Gastrocnemius medialis (tissue), 4 donors: ENCODE measurements at regions not wholly inside any gene's neighbourhood (a gene's known extent, or its start where the extent isn't known, plus 50 kb on each side); places are given as distances from the start of the nearest gene placed in this dataset.

ENCODE experiments used
- ATAC-seq, 2 donors: fragments of 150-250 bp; one replicate each; pipeline ENCODE4 v1.9.1; 2016
- DNase-seq, 2 donors: peaks; one replicate each; pipeline ENCODE4 v3.0.0-alpha.2; 2019
- H3K27ac ChIP-seq, 4 donors: fragments of 200-600 bp; sonication (generic); 1 replicate in 1 of 4; 2 replicates in 3 of 4; pipeline ENCODE4 v1.5.1; 2016 to 2018; ENCODE audit warnings: mild to moderate bottlenecking in 2 of 4, moderate library complexity in 1 of 4
- H3K27me3 ChIP-seq, 3 donors: fragments of 200-600 bp; sonication (generic) in 2 of 3; 1 replicate in 1 of 3; 2 replicates in 2 of 3; pipeline versions ENCODE4 v1.5.1 to v1.6.0; 2016 to 2019; ENCODE audit warnings: mild to moderate bottlenecking in 1 of 3, moderate library complexity in 1 of 3
- H3K36me3 ChIP-seq, 2 donors: fragments of 200-600 bp; sonication (generic) in 1 of 2; one replicate each; pipeline ENCODE4 v1.5.1; 2017 to 2018
- H3K4me1 ChIP-seq, 2 donors: fragments of 200-600 bp; sonication (generic) in 1 of 2; one replicate each; pipeline ENCODE4 v1.5.1; 2016 to 2017; ENCODE audit warnings: mild to moderate bottlenecking in 2 of 2
- H3K4me3 ChIP-seq, 4 donors: fragments of 200-600 bp; sonication (generic) in 3 of 4; 1 replicate in 1 of 4; 2 replicates in 3 of 4; pipeline ENCODE4 v1.5.1; 2016 to 2019; ENCODE audit warnings: mild to moderate bottlenecking in 2 of 4
- H3K9me3 ChIP-seq, 3 donors: fragments of 200-600 bp; sonication (generic) in 2 of 3; 1 replicate in 1 of 3; 2 replicates in 2 of 3; pipeline ENCODE4 v1.5.1; 2016 to 2019
- POLR2A ChIP-seq, 2 donors: fragments of 450-650 bp; IDR thresholded peaks; one replicate each; pipeline ENCODE4 v1.6.1; 2017; ENCODE audit warnings: antibody characterized with exemption in 2 of 2, mild to moderate bottlenecking in 2 of 2, moderate library complexity in 2 of 2
- in situ Hi-C, 4 donors: fragments of 200-750 bp; cut with MboI; loops; one replicate each; pipeline versions ENCODE4 v1.15.0 to v1.8.0; 2017; ENCODE audit warnings: low sequenced_read_pairs in 4 of 4
- intact Hi-C: fragments of 100-400 bp; cut with DNase I; formaldehyde crosslinking; loops from one replicate; pipeline ENCODE4 v1.15.1; 2023; ENCODE audit warnings: low total_unique reads
- TF ChIP-seq, protein P1 (sequence below), 5 experiments: fragments of 450-650 bp in 3 of 5; fragments of 200-600 bp in 2 of 5; sonication (generic) in 2 of 5; IDR thresholded peaks in 4 of 5; conservative IDR thresholded peaks in 1 of 5; 1 replicate in 4 of 5; 2 replicates in 1 of 5; pipeline ENCODE4 v1.5.1; 2016 to 2019; ENCODE audit warnings: antibody characterized with exemption in 5 of 5, mild to moderate bottlenecking in 3 of 5, moderate library complexity in 3 of 5

DNA sequence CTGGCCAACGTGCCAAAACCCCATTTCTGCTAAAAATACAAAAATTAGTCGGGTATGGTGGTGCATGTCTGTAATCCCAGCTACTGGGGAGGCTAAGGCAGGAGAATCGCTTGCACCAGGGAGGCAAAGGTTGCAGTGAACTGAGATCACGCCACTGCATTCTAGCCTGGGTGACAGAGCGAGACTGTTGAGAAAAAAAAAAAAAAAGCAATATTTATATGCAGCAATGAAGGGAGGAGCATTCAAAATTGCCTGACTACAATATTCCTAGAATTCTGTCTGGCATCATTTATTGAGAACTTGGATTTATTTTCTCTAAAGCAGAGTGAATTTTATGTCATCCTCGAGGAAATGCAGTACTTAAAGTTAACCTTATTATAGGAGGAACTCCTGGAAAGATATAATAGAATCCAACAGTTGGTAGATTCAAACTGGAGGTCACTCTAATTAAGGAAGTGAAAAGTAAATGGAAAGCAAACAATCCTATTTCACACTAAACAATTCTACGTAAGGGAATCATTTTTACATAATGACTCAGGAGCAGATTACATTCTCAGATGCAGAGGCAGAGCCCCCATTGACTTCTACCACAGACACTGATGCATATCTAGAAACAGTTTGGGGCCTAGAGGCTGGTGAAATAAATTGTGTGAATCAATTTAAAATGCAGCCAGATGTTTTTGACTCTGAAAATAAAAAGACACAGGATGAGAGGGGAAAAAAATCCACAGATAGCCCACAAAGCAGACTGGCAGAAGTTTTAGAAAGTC lies 82.1 kb upstream of the FHIT start:
- Histone ChIP-seq H3K27me3 (no peaks in the 10 kb centered on the region), H3K27ac (no peak overlapping the region), H3K9me3 (no peaks in the 10 kb centered on the region), H3K36me3 (no peaks in the 10 kb centered on the region), H3K4me1 (no peaks in the 10 kb centered on the region), H3K4me3 (no peak overlapping the region)
- no peak for ATAC-seq
- TF ChIP-seq, protein P1, sequence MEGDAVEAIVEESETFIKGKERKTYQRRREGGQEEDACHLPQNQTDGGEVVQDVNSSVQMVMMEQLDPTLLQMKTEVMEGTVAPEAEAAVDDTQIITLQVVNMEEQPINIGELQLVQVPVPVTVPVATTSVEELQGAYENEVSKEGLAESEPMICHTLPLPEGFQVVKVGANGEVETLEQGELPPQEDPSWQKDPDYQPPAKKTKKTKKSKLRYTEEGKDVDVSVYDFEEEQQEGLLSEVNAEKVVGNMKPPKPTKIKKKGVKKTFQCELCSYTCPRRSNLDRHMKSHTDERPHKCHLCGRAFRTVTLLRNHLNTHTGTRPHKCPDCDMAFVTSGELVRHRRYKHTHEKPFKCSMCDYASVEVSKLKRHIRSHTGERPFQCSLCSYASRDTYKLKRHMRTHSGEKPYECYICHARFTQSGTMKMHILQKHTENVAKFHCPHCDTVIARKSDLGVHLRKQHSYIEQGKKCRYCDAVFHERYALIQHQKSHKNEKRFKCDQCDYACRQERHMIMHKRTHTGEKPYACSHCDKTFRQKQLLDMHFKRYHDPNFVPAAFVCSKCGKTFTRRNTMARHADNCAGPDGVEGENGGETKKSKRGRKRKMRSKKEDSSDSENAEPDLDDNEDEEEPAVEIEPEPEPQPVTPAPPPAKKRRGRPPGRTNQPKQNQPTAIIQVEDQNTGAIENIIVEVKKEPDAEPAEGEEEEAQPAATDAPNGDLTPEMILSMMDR (IDR thresholded peaks at IDR 0.05 in 4 of 5, conservative IDR thresholded peaks at IDR 0.05 in 1 of 5), result no peak
- no peak for TF ChIP-seq POLR2A (IDR thresholded peaks at IDR 0.05)
- no peak for DNase-seq
- intact Hi-C loops (no loop called here), in situ Hi-C loops (no loop called here)

DNA sequence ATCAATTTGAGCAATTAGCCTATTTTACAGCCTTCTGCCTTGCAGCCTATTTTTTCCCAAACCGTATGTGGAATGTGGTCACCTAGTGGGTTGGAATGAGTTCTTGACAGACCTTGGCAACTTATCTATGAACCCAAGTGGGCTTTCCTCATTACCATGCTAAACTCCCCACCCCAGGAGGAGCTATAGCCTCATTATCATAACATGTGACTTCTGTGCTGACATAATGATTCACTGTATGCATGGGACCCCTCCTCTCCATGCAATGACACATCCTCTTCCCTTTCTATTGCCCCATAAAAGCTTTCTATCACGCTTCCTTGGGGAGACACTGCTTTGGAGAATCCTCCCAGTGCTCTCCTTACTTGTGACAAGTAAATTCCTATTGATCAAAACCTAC lies 83.5 kb upstream of the FHIT start:
- H3K4me3 ChIP-seq, result no peak overlapping the region
- TF ChIP-seq, protein P1 (IDR thresholded peaks at IDR 0.05 in 4 of 5, conservative IDR thresholded peaks at IDR 0.05 in 1 of 5), result no peak
- TF ChIP-seq POLR2A (IDR thresholded peaks at IDR 0.05), result no peak

DNA sequence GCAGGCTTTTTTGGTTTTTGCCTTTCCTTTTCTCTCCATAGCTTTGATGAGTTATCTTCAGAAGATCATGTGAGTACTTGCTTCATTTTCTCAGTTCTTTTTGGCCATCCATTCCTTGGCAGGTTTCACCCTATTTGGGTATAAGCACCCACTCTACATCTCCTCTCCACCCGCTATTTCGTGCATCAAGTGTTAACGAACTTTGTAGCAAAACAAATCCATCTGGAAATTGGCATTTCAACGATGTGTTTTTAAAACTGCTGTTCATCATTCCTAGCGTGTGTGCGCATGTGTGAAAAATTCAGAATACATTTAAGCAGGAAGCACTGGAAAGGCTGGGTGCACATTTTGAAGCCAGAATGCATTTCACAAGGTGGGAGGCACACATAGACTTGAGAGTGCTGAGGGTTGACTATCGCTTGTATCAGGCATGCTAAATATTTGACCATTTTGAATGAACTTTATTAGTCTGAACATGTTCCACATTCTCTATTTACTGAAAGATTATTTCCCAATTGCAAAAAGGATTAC lies 89.7 kb upstream of the FHIT start:
- TF ChIP-seq POLR2A (IDR thresholded peaks at IDR 0.05), result no peak
- TF ChIP-seq, protein P1 (IDR thresholded peaks at IDR 0.05 in 4 of 5, conservative IDR thresholded peaks at IDR 0.05 in 1 of 5), result no peak
- intact Hi-C loops, result no loop called here
- Histone ChIP-seq H3K4me3 (no peak overlapping the region), H3K36me3 (no peaks in the 10 kb centered on the region), H3K9me3 (no peaks in the 10 kb centered on the region), H3K27me3 (no peaks in the 10 kb centered on the region), H3K27ac (no peak overlapping the region), H3K4me1 (no peaks in the 10 kb centered on the region)
- DNase-seq (no peak), ATAC-seq (no peak)
- in situ Hi-C loops, result no loop called here

More for the DNA sequence above, 83.5 kb upstream of the FHIT start:
- H3K27ac ChIP-seq, result no peak overlapping the region
- DNase-seq, result no peak
- no peaks in the 10 kb centered on the region for H3K4me1 ChIP-seq
- ATAC-seq, result no peak
- intact Hi-C loops (no loop called here), in situ Hi-C loops (no loop called here)
- no peaks in the 10 kb centered on the region for H3K27me3 ChIP-seq
- no peaks in the 10 kb centered on the region for H3K36me3 ChIP-seq
- no peaks in the 10 kb centered on the region for H3K9me3 ChIP-seq

DNA sequence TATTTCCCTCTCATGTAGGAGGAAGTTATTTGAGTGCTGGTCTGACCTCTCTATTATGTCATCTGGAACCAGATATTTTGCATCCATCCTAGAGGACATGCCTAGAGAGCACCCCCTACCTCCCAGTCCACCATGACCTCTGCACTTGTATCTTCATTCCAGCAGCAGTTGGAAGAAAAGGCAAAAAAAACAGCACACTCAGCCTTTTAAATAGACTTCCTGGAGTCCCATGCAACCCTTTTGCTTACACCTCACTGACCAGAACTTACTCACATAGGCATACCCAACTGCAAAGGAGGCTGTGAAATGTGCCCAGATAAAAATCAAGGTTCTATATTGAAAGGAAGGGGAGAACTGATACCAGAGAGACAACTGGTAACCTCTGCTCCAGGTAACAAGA lies 92.3 kb upstream of the FHIT start:
- in situ Hi-C loops, result no loop called here
- no peaks in the 10 kb centered on the region for H3K36me3 ChIP-seq
- no peak for TF ChIP-seq POLR2A (IDR thresholded peaks at IDR 0.05)

DNA sequence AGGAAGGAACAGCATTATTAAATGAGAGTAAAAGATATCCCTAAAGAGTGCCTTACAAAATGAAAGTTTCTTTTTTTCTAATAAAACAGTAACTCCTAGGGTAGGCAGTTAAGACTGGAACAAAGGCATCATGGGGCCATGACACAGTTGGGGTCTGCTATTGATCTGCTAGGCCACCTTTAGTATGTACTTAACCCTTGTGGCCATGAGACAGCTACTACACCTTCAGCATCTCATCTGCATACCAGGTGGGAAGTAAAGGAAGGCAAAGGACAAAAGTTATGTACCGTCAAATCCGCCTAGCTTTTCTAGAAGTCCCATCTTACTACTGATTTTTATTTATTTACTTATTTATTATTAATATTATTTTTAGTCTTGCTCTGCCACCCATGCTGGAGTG lies 93.8 kb upstream of the FHIT start:
- DNase-seq, result no peak

More for the DNA sequence above, 92.3 kb upstream of the FHIT start:
- Histone ChIP-seq H3K4me3 (no peak overlapping the region), H3K4me1 (no peaks in the 10 kb centered on the region), H3K27me3 (no peaks in the 10 kb centered on the region), H3K9me3 (no peaks in the 10 kb centered on the region), H3K27ac (no peak overlapping the region)
- no peak for DNase-seq
- ATAC-seq, result no peak
- intact Hi-C loops, result no loop called here

More for the DNA sequence above, 93.8 kb upstream of the FHIT start:
- Histone ChIP-seq H3K27ac (no peak overlapping the region), H3K9me3 (no peaks in the 10 kb centered on the region), H3K4me3 (no peak overlapping the region), H3K27me3 (no peaks in the 10 kb centered on the region), H3K36me3 (no peaks in the 10 kb centered on the region), H3K4me1 (no peaks in the 10 kb centered on the region)
- no peak for ATAC-seq
- no peak for TF ChIP-seq POLR2A (IDR thresholded peaks at IDR 0.05)
- TF ChIP-seq, protein P1 (IDR thresholded peaks at IDR 0.05 in 4 of 5, conservative IDR thresholded peaks at IDR 0.05 in 1 of 5), result no peak
- intact Hi-C loops, result no loop called here
- in situ Hi-C loops, result no loop called here
